Right ventricle myocardium superior (tissue), 1 donor: ENCODE measurements at regions not wholly inside any gene's neighbourhood (a gene's known extent, or its start where the extent isn't known, plus 50 kb on each side); places are given as distances from the start of the nearest gene placed in this dataset.

Source experiments
- ATAC-seq: fragments of 200-7000 bp; cut with Tn5 transposase; one replicate; pipeline ENCODE4 v1.9.1; 2020; ENCODE audit warnings: mild to moderate bottlenecking; ENCODE audit not compliant: poor library complexity
- DNase-seq: peaks from one replicate; pipeline ENCODE4 v3.0.0-alpha.2; 2020
- intact Hi-C: fragments of 100-400 bp; cut with DNase I; formaldehyde crosslinking; loops from one replicate; pipeline ENCODE4 v1.11.2; 2022
- donor health status: DM: no; HTN: yes; CAD: no; lungs with severe emphysema.

GRCh38 chr11:92917927-92918326 lies 51.5 kb upstream of the MTNR1B start:
- DNase-seq (no peak), ATAC-seq (no peak)
- intact Hi-C loops, result no loop called here

- DNase-seq, result no peak
- intact Hi-C loops, result no loop called here
- ATAC-seq, result no peak
Measured at GRCh38 chr11:92919048-92919447, 50.4 kb upstream of the MTNR1B start.
